Stomach (tissue), 4 donors: ENCODE measurements at regions not wholly inside any gene's neighbourhood (a gene's known extent, or its start where the extent isn't known, plus 50 kb on each side); places are given as distances from the start of the nearest gene placed in this dataset.

Source experiments
- POLR2A ChIP-seq, 4 donors: fragments of 450-650 bp; IDR thresholded peaks; one replicate each; pipeline ENCODE4 v1.6.1; 2016; ENCODE audit warnings: antibody characterized with exemption in 4 of 4, control low read depth in 2 of 4, mild to moderate bottlenecking in 1 of 4, moderate library complexity in 1 of 4
- TF ChIP-seq, protein P1 (sequence below), 7 experiments: fragments of 450-650 bp in 4 of 7; fragments of 200-600 bp in 3 of 7; sonication (generic) in 3 of 7; IDR thresholded peaks; one replicate each; pipeline ENCODE4 v1.5.1; 2016 to 2019; ENCODE audit warnings: antibody characterized with exemption in 7 of 7, control low read depth in 2 of 7, mild to moderate bottlenecking in 1 of 7

DNA sequence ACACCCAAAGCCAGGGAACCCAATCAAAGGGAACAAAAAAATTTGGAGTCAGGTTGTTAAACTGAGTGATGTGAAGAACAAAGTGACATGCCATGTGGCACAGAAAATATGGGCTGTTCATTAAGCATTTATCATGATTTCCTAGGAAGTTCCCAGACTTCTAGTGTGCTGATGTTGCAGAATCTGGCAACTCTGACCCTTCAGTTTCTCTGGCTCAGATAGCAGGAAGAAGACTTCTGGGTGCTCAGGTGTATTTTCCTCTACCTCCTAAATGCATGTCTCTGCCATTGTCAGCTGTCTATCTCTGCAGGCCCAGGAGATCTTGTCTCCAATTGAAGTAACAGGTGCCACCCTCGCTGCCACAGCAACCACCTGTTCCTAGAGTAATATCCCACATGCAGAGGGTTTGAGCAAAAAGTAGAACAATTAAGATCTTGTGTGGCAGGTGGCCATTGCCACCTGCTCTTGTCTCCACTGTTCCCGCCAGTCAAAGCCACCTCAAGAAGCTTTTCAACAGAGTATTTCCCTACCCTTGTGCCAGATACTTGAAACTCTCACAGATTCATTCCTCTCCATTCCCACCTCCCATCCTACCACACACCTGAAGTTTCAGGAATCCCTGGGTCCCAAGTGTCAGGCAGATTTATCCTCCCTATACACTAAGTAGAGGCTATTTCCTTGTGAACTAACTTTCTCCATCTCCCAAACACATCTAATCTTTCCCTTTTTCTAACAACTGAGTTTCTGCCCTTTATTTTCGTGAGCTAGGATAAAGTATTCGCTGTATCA is 533.7 kb upstream of the CHAC2 start:
- TF ChIP-seq, protein P1, sequence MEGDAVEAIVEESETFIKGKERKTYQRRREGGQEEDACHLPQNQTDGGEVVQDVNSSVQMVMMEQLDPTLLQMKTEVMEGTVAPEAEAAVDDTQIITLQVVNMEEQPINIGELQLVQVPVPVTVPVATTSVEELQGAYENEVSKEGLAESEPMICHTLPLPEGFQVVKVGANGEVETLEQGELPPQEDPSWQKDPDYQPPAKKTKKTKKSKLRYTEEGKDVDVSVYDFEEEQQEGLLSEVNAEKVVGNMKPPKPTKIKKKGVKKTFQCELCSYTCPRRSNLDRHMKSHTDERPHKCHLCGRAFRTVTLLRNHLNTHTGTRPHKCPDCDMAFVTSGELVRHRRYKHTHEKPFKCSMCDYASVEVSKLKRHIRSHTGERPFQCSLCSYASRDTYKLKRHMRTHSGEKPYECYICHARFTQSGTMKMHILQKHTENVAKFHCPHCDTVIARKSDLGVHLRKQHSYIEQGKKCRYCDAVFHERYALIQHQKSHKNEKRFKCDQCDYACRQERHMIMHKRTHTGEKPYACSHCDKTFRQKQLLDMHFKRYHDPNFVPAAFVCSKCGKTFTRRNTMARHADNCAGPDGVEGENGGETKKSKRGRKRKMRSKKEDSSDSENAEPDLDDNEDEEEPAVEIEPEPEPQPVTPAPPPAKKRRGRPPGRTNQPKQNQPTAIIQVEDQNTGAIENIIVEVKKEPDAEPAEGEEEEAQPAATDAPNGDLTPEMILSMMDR (IDR thresholded peaks at IDR 0.05): no peak
- TF ChIP-seq POLR2A (IDR thresholded peaks at IDR 0.05): no peak
